ENCODE measurements at regions not wholly inside any gene's neighbourhood (a gene's known extent, or its start where the extent isn't known, plus 50 kb on each side); places are given as distances from the start of the nearest gene placed in this dataset.
"Not testable (repeated sequence)": the region's sequence is repeated elsewhere in the genome, so short reads cannot be mapped to it uniquely, and the experiment has no call there.

GRCh38 chr7:113600428-113600827 lies 318.4 kb downstream of the PPP1R3A start:
- not testable (repeated sequence) for TF ChIP-seq POLR2A, EP300, CTCF (IDR thresholded peaks at IDR 0.05)
